GM18520 (cell line): ENCODE measurements at regions not wholly inside any gene's neighbourhood (a gene's known extent, or its start where the extent isn't known, plus 50 kb on each side); places are given as distances from the start of the nearest gene placed in this dataset.
"Not testable (repeated sequence)": the region's sequence is repeated elsewhere in the genome, so short reads cannot be mapped to it uniquely, and the experiment has no call there.

Experiments
- ATAC-seq: cut with Tn5 transposase; IDR thresholded peaks from one replicate; pipeline ENCODE4 v1.9.1; 2021; ENCODE audit not compliant: unreplicated experiment

DNA sequence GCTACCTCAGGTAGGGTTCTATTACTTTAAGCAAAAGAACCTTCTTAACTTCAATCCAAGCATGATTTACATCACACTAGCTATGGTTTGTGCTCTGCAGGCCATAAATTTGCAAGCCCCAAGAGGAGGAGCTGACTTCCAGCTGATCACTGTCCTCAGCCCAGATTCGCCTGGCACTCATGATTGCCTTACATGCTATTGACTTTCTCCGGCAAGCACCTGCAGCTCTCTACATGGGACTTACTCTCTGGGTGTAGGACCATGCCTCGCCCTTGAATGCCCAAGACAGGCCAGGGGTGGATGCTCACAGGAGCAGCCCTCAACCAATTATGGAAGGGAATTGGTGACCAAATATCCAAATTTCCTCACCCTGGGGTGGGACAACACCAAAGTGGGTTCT is 99.8 kb downstream of the ESM1 start:
- no peak for ATAC-seq

DNA sequence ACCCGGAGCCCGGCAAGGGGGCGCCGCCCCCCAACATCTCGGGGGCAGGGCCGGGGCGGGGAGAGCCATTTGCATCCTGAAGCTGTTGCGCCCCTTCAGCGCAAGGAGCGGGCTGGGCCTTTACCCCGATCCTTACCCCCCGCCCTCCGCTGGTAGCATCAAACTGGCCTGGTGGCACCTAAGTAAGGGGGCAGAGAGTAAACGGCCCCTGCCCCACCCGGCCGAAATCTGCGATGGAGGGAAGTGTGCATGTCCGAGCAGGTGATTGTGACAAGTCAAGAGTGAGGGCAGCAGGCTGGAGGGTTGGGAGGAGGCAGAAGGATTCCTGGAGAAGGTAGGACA is 101.2 kb downstream of the ESM1 start:
- ATAC-seq, result no peak

DNA sequence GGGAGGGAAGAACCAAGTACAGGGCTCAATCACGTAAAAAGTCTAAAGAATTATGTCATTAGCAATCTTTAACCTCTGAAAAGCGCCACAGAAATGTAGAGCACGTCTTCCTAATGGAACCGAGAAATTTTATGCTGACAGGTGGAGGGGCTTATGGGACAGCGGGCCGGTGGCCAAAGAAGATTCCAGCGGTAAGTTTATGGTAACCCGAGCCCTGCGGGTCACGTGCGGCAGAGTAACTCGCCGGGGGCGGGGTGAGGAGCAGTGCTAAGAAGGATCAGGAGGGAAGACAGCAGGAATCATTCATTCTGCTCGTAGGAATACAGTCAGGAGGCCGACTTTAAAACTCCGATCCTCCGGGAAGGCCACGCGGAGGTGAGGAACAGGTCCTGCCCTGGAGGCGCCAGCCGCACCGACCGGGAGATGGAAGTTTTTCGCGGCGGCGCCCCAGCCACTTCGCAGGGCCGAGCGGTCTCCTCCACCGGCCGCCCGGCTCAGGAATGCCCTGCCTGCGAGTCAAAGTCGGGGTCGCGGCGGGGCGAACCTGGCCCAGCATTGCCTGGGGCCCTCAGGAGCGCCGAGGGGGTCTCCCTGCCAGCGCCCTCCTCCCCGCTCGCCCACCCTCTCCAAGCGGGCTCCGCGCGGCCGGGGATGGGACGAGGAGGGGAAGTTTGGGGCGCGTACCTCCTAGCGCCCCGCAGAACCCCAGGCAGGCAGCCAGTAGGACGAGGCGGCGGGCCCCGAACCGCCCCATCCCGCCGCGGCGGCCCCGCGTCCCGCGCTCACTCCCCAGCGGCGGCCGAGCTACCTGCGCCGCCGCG is 101.8 kb downstream of the ESM1 start:
- ATAC-seq, result no peak

DNA sequence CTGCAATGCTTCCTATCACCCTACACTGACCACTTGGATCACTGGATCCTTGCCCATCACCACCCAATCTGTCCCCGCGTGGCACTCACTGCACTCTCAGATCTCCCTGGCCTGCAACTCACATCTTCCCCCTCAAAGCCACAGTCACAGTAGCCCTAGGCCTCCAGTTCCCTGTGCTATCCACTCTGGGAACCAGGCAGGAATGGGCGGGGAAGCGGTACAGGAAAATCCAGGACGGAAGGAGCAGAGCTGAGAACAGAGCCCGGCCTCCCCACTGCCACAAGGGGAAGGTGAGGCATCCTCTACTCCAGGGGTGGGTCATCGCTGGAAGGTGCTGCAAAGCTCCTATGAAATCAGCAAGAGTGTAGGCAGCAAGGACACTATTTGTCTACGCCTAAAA is 102.6 kb downstream of the ESM1 start:
- no peak for ATAC-seq

DNA sequence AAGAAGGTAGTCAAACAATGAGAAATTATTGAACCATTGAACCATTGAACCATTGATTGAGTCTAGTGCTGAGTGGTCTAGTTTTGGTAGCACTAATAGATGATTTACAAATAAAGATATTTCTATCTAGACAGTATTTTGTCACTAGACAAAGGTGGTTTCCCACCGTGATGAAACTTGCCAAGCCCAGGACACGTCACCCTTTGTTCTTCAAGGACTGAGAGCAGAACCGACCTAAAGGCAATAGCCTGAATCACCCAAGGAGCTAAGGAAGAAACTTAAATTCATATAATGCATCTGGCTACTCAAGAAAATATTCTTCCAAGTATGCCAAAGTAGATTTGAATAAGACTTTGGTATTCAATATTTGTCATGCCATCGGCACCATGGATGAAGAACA is 103.3 kb downstream of the ESM1 start:
- no peak for ATAC-seq

DNA sequence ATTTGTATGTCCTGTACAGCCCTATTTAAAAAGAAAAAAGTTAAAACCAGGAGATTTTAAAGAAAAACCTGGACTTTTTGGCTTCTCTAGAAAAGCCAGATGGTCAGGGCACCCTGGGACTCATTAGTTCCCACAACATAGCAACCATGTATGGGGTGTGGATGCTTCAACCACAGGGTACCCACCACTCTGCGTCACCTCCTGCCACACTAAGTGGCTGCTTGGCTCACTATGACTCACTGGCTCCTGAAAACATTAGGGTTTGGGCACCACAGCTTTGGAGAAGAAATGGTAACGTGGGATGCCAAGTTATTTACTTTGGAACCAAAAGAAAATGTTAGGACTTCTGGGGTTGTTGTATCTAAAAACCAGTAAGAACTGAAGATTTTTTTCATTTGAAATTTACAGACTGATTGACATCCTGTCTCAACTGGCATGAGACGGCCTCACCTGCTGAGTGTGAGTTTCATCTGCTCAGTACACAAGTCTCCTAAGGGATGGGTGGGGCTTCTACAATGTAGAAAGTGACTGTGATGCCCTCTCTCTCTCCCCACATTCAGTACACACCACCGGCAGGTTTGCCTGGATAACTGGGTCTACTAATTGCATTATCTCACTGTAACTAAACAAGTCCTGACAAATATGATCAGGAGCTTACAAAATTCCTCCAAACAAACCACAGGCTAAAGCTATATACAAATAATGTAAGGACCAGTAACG is 103.9 kb downstream of the ESM1 start:
- ATAC-seq, result no peak

DNA sequence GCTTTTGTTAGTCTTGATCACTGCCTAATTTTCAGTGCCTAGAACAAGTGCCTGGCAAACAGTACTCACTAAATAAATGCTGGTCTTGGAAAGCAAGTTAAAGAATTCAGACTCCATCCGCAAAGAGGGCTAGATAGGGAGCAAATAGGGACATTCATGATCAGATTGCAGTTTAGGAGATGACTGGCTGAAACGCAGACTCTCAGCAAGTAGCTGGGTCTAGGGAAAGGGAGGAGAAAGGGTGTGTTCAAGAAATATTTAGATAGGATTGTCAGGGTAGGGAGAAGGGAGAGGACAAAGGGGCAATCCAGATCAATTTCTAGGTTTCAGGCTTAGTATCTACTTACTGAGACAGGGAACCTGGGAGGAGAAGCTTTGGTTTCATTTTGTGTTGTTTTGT is 108.4 kb downstream of the ESM1 start:
- no peak for ATAC-seq

DNA sequence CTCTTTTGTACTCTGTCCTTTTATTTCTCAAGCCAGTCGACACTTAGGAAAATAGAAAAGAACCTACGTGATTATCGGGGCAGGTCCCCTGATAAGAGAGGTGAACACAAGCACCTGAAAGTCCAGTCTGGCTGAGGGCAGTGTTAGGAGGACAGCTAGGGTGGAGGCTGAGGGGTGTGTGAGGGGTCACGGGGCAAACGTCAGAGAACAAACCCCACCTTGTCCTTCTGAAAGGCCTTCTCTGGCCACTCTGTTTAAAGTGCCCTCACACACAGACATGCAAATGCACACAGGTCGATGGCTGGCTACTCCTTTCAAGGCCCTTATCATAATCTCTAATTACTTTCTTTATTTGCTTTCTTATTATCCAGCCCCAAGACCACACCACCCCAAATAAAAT is 108.8 kb downstream of the ESM1 start:
- ATAC-seq, result no peak

DNA sequence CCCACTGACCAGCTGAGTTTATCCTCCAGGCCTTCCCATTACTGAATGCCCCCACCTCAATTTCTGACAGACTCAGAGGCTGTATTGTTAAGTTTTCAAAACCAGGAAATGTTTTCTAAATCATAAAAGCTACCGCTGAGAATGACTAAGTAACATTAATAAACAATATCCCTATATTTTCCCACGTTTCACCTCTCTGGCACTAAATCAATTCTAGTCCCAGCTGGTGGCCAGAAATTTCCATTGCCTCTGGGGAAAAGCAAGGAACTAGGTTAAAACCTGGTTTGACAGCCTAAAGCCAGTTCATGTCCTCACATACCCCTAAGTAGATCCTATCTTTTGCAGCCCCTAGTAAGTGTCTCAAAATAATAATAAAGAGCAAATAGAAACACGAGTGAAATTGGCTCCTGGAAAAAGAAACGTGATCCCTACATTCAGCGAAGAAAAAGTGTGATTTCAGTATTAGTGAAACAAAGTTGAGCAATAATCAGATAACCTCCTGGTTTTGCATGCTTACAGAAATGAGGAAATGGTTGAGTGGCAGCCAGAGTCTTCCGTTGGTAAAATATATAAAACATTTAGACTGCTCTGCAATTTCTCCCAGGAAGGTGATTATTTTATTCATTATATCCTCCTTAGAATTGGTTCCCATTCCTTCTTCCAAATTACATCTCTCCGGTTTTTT is 110.9 kb downstream of the ESM1 start:
- ATAC-seq, result no peak

DNA sequence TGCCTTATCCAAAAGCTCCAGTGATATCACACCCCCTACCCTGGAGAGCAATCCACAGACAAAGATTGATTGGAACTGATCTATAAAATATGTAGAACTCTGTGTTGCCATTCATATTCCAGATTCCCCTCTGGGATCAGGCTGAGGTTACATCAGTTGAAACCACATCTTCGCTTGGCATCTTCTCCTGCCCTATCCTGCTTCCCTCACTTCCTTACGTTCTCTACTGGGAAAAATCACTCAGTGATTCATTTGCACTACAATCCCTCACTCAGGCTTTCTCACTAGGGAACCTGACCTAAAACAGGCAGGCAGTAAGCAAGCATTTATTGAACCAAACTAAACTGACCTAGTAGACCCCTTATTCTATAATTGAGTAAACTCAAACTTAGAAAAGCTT is 111.7 kb downstream of the ESM1 start:
- no peak for ATAC-seq

DNA sequence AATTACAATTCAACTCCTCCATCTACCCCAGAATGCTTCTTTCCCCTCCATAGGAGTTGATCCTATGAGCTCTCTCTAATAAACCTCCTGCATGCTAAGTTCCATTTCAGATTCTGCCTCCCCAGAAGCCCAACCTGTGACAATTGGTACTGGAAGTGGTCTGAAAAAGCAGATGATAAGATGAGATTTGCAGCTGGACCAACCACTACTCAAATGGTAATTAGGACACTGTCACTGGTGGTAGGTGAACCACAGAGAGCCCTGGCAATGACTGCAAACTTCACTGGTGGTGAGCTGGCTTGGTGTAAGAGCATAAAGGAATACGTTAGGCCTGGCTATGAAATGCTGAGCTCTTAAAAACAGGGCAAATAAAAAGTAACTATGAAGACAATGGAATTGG is 112.6 kb downstream of the ESM1 start:
- no peak for ATAC-seq

DNA sequence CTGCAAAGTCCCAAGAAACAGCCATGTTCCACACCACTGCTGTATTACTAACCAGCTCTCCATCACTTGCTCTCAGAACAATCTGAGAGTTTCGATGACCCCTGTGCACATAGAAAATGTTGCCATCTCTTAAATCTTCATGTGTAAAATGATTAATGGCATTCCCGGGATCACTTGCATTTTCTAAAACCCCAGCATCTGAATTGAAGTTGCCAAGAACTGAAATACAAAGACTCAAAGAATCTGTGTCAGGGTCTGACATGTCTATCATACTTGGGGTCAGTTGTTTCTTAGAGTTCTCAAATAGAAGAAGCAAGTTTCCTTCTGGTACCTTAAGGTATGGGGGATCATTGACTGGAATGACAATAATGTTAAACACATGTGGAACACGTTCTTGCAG is 115.1 kb downstream of the ESM1 start:
- ATAC-seq, result no peak

DNA sequence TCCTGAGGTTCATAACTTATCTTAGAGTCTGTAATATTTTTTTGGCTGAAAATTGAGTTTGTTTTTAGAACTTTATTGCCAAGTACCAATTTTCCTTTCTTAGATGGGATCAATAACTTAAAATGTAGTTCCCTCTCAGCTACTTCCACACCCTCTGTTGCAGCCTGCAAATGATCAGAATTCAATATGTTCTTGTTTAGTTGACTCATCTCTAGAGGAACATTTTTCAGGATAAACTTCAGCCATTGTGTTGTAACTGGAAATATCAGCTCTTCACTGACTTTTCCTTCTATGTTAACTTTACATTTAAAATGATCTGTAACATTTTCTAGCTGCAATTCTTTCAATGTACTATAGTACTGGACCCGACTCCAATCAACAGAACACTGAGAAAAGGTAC is 115.7 kb downstream of the ESM1 start:
- no peak for ATAC-seq

DNA sequence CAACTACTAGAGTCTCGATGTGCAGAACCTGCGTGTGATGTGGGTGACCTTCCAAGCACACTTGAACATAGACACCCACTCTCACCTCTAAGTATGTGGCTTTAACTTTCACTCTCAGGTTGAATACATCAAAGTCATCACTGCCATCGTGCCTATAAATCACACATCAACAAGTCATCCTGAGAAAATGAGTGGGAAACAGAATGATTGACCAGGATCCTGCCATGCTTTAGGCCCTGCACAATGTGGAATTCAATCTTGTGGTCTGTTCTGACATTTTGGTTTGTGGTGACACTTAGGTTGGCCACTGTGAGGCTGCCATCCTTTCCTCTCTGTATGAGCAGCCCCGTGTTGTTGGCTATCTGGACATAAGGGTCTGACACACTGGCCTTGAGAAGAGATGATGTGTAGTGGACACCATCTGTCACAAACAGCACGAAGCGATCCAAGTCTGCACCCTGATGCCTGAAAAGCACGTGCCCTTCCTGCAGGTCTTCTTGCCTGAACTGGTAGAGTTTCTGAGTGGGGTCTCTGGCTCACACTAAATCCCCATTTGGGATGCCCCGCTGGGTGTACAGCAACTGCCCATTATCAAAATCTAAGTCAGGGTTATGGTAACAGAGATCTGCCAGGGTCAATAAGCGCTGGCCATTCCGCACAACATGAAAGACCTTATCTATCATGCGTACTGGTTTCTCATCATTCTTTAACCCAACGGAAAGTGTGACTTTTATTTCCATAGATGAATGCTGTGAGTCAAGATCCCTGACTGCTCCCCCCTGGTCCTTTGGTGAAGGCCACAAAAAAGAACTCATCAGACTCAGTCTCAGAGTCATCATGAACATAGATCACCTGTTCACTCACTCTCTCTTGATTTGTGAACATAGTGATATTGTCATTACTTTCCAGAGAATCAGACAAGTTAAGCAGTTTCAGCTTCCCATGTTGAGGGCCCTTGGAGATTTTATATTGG is 116.6 kb downstream of the ESM1 start:
- no peak for ATAC-seq

DNA sequence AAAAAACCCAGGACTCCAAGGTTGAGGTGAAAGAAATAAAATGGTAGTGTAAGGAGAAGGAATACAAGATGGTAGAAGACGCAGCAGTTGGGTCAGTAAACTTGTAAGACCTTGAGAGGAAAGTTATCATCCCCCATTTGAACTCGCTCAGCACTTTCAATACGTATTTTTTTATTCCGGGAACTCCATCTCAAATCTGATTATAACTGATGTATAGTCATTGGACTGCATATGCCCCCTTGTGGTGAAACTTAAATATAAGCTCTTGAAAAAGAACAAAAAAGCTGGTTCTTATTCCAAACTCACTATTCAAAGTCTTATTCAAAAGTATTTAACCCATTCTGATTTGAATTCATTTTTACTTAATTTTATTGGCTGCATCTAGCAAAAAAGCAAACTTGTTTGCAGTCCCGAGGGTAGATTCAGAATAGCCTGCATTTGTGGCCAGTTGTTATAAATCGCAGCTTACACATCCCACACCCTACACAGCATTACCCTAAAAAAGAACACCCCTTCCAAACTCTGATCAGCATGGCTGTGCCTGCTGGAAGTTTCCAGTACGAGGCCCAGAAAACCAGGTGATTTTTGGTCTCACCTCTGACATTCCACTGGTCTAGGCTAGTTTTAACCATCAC is 118.0 kb downstream of the ESM1 start:
- ATAC-seq, result no peak

DNA sequence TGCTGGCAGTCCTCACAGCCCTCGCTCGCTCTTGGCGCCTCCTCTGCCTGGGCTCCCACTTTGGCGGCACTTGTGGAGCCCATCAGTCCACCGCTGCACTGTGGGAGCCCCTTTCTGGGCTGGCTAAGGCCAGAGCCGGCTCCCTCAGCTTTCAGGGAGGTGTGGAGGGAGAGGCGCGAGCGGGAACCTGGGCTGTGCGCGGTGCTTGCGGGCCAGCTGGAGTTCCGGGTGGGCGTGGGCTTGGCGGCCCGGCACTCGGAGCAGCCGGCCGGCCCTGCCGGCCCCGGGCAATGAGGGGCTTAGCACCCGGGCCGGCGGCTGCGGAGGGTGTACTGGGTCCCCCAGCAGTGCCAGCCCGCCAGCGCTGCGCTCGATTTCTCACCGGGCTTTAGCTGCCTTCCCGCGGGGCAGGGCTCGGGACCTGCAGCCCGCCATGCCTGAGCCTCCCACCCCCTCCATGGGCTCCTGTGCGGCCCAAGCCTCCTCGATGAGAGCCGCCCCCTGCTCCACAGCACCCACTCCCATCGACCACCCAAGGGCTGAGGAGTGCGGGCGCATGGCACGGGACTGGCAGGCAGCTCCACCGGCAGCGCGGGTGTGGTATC is 120.4 kb downstream of the ESM1 start:
- ATAC-seq, result not testable (repeated sequence)

DNA sequence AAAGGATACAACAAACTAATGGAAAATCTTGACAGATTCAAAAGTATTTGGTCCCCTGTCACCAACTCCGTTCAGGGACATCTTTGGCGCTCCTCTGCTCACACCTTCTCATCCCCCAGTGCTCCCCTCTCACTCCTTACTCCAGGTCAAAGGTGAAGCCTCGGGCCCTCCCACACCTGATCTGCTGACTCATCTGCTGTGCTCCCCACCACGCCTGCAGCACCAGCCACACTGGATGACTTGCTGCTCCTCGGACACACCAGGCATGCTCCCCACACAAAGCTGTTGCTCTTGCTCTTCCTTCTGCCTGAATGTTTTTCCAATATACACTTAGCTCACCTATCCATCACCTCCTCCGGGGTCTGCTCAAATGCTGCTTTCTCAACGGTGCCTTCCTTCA is 123.4 kb downstream of the ESM1 start:
- ATAC-seq, result no peak

DNA sequence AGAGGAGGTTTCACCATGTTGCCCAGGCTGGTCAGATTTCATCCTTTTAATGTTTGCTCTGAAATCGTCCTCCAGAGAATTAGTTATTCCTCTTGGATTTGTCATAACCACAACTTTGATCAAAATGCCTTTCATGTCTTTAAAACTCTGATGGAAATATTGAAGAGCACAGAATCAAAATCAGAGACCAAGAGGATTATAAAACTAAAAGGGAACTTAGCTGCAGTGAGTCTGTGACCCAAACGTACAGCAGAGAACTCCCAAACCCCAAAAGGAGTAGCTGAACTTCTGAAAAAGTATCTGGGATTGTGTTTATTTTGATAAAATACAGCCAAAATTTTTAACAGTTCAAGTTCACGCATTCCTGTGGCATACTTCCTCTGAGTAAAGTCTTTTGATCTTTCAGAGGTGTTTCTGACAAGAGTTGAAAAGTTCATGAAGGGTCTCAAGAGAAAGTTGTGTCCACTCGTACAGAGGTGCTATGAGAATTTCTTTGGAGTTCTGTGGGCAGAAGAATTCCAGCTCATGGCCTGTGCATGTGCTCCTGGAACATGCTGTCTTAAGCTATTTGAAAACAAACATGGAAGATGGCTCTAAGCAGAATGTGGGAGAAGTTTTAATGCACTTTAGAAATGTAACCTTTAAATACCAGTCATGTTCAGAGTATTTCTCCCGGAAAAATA is 124.0 kb downstream of the ESM1 start:
- no peak for ATAC-seq

DNA sequence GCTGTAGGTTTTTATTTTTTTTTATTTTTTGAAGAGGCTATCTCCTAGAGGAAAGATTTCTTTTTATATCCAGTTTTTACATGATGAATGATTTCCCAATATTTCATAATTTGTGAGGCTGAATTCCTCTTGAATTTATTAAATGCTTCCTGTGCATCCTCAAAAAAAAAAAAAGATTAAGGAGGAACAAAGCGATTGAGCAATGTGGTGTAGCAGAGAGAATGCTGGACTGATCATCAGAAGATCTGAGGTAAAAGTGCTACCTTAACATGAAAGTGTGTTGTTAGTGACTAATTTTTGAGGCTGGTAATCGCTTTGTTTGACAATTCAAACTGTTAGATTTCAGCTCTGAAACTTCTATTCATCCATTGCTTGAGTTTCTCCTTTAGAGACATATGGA is 125.1 kb downstream of the ESM1 start:
- ATAC-seq, result no peak

DNA sequence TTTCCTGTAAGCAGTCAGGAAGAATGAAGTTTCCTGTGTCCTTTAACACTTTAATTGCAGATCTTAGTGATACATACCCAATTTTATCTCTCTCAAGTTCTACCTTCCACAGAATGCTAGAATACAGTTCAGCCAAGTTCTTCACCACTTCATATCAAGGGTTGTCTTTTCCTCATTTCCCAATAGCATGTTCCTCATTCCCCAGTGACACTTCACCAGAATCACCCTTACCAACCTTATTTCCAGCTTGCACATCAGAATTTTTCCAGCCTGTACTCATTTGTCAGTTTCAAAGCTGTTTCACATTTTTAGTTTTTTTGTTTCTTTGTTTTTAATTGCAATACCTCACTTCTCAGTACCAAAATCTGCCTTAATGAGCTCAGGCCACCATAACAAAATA is 126.1 kb downstream of the ESM1 start:
- no peak for ATAC-seq
